GM08714 (cell line): ENCODE measurements at regions not wholly inside any gene's neighbourhood (a gene's known extent, or its start where the extent isn't known, plus 50 kb on each side); places are given as distances from the start of the nearest gene placed in this dataset.
A peak's percentile ranks its signal among the peaks of the same experiment; 100 is the strongest.

Source experiments
- H3K4me3 ChIP-seq: fragments of 200-500 bp; sonication (Bioruptor generic); 2 replicates; pipeline ENCODE4 v1.5.1; 2014; ENCODE audit warnings: mild to moderate bottlenecking, low read length, inconsistent platforms
- ZNF274 ChIP-seq: IDR thresholded peaks from 2 replicates; pipeline ENCODE4 v1.6.1; 2012; ENCODE audit warnings: mild to moderate bottlenecking, low read depth, low read length

DNA sequence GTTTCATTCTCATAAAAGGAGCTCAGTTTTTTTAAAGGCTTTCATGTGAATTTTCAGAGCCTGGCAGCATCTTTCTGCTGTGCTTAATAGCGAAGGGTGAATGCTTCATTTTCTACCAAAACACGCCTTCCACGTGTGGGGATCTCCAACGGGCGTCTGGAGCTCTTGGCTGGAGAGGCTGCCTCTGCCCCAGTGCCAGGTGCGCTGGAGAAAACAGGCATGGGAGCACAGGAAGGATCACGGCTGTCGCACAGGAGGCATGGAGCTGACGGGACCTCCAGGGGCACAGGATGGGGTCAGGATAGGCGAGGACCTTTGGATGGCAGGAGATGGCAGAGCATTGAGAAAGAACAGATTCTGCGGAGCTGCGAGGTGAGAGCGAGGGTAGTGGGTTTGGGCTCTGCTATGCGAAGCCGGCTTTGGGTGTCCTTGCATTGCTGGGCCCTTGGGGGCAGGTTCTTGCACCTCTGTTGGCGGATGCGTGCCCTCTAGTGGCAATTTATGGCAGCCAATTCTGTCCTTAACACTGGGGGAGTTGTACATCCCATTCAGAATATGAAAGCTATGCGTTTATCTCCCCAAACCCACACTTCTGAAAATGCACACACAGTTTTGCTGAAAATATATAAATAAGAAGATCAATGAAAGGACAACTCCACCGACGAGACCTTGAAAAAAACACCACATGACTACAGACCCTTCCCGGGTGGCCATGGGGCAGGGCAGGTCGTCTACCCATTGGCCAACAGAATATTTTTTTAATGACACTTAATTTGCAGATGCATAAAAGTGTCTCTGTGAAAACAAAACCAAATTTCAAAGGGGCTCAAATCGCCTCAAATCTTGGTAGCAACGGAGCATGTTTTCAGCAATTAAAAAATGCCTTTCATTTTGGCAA lies 90.4 kb upstream of the SLC35G4 start:
- H3K4me3 ChIP-seq = no peak overlapping the region
- TF ChIP-seq ZNF274 = no peak

DNA sequence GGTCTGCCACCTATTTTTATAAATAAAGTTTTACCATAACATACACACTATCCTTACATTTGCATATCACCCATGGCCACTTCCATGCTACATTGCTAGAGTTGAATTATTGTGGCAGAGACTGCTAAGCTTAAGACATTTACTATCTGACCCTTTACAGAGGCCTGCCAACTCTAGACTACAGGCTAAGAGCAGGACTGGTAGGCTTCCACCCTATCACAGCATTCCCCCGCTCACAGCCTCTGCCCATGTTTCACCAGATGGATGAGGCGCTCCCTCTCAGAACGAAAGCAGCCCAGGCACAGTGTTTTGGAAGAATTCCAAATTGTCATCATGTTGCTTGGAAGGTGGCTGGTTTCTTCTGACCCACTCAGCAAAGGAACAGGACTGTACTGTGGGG lies 91.7 kb upstream of the SLC35G4 start:
- TF ChIP-seq ZNF274 = no peak
- H3K4me3 ChIP-seq = no peak overlapping the region

DNA sequence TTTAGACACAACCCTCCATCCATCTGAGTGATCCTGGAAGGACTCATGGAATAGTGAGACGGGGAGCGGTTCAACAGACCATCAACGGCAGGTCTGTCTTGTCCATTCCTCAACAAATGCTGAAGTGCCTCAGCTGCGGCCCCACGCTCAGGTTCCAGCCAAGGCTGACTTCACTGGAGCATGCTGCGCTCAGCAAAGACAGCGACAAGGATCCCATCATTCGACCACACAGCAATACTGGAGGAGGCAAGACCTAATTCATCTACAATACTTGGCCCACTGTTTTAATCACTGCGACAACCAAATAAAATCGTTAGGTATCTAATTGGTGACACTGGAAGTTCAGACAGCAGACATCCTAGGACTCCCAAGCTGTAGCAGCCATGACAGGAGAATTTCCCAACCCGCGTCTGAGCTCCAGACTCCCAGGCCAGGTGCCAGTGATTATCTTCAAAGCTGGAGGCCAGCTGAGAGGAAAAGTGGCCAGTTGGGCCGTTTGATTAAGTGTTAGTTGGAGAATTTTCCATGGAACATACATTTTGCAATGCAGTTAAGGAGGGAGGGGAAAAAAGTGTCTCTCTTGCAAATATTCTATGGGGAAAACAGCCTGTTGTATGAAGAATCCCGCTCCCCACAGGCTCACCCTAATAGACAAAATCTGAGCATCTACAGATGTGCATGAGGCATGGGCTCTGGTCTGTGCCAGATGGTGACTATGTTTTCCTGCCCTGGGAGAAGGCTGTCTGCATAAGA lies 92.5 kb upstream of the SLC35G4 start:
- no peak for TF ChIP-seq ZNF274
- no peak overlapping the region for H3K4me3 ChIP-seq

DNA sequence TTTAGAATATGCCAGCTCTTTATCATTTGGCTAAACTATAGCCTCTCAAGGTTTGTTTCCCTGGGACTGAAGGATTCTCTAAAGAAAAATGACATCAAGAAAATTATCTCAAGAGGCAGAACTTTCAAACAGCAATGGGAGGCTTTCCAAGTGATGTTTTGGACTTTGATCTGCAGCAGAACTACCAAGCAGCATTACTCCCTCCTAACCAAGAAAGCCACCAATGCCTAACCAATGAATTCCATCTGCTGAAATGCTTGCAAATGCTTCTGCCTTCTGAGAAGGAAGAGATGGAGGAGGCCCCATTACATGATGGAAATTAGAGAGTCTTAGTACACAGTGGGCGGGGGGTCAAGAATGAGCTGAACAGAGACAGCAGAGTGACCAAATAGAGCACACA lies 95.1 kb upstream of the SLC35G4 start:
- no peak overlapping the region for H3K4me3 ChIP-seq
- no peak for TF ChIP-seq ZNF274

DNA sequence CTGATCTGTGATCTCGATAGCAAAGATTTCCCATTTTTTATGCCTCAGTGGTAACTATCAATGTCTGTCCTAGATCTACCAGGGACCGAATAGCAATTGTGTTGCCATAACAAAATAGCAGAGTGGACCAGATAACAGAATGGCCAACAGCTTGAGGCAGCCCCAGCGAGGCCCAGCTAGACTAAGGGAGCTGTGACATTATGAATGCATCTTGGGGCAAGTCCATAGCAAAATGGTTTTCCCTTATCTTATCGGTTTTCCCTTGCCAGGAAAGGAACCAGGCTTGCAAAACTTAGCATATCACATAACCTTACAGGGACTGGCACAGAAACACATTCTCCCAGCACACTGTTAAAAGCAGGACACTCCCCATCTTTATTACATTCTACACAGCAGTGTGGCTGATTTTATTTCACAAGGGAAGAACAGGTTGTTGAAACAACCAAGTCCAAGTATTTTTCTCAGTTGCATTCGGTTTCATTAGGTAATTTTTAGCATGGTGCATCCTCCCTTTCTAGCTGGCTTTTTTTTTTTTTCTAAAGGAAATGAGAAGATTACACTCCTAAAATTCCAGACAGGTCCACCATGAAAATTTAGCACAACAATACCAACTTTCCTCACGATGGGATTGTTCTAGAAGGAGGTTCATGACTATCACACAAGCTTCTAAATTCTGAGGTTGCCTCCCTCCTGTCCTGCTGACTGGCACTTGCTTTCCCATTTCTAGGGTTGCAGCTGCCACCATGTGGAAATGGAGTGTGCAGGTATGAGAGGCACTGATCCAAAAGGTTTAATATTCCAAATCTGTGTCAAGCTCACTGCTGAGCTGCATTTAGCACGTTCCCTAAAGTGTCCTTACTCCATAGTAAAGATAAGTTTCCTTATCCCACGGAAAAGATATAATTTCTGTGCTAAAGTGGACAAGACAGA lies 97.0 kb upstream of the SLC35G4 start:
- peak overlapping the region; percentile 22; the same call in 1 of the 2 replicates for H3K4me3 ChIP-seq
- TF ChIP-seq ZNF274 = no peak

DNA sequence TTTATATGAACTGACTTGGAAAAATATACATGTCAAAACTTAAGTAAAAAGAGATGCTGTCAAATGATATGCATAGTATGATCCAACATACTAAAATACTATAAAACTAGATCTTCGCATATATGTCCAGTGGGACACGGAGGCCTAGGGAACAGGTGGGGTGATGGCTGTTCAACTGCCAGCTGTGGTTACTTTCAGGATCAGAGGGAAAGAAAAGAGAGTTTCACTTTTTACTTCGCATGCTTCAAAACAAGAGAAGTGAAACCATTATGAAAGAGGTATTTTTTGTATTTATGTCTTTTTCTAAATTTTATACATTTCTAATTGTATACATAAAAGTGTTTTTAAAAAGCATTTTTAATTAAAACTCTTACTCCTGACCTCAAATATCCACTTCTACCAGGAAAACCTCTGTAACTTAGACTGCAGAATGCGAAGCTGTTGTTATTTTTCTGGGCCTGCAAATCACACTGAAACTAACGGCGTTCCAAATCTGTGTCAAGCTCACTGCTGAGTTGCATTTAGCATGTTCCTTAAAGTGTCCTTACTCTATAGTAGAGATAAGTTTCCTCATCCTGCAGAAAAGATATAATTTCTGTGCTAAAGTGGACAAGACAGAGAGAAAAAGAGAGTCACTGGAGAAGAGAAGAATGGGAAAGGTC lies 97.8 kb upstream of the SLC35G4 start:
- peak overlapping the region; percentile 22; the same call in 1 of the 2 replicates for H3K4me3 ChIP-seq
- no peak for TF ChIP-seq ZNF274

DNA sequence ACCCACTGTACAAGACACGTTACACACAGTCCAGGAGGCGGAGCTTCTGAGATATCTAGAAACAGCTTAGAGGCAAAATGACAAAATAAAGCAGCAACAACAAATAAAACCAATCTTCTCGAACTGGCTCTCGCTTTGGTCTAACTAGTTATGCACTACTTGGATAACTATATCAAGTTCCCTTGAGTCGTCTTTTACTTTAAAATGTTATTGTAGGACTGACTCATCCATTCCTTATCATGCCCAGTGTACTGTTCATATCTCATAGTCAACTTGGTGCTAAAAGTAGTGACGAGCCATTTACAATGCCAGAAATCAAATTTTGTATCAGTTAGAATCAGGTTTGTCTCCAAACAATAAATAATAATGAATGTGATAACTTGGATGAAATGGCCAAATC lies 102.5 kb upstream of the SLC35G4 start:
- no peak for TF ChIP-seq ZNF274

DNA sequence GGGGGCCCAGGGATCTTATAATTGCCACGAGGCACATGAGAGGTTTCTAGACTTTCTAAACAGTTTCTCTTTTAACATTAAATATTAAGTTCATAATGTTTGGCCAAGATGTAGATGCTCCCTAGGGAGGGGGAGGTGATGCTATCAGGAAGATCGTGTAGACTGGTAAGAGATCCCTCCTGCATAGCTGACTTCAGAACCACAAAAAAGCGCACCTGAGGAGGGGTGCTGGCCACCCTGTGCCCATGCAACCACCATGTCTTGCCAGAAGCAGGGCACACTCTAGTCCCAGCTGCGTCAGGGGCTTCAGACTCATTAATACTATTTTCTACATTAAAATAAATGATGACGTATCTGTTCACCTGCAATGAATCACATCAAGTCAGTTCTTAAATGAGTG lies 103.4 kb upstream of the SLC35G4 start:
- TF ChIP-seq ZNF274 = no peak
- no peak overlapping the region for H3K4me3 ChIP-seq

More for the DNA sequence above, 102.5 kb upstream of the SLC35G4 start:
- H3K4me3 ChIP-seq = no peak overlapping the region

DNA sequence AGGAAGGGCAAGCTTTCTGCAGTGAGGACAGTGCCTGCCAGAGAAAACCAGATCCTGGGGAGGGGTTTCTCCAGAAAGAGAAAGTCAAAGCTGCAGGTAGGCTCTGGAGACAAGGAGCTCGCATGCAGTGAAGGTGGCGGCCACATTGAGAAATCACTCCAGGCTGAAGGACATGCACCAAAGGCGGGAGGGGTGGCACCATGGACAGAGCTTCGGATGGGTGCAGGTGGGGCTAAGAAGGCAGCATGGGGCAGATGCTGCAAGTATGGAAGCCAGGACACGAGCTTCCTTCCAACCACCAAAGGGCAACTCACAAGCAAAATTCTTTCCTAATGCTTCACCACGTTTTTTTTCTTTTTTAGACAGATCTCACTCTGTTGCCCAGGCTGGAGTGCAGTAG lies 104.4 kb upstream of the SLC35G4 start:
- no peak overlapping the region for H3K4me3 ChIP-seq
- no peak for TF ChIP-seq ZNF274

DNA sequence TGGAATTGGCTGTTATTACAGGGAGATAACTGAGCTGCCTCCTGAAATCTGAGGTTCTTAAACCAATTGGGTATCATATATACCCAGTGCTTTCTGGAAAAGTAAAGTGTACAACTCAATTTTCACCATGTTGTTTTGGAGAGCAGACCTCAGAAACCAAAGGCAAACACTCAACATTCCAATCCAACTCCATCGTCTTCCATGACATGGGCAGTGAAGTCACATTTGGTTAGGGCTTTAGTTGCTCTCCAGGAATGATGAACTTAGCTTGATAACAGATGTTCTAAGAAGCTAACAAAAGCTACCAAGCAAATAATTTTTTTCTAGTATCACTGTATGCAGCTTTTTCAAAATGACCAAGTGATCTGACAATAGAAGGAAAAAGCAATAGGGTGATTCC lies 107.0 kb upstream of the SLC35G4 start:
- H3K4me3 ChIP-seq = no peak overlapping the region
- TF ChIP-seq ZNF274 = no peak

DNA sequence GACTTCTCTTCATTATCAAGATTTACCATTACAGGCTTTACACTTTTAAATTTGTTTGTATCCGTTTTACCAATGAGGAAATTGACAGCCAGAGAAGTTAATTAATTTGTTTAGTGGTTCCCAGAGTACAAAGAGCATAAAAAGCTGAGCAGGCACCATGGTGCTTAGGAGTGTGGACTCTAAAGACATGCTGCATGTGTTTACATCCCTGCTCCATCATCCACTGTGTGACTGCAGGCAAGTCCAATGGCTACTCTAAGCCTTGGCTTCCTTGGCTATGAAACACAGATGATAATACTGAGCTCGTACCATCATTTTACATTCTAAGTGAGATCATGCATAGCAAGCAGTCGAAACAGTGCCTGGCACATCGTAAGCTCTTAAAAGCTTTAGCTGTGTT lies 108.0 kb upstream of the SLC35G4 start:
- TF ChIP-seq ZNF274 = no peak
- H3K4me3 ChIP-seq = no peak overlapping the region

DNA sequence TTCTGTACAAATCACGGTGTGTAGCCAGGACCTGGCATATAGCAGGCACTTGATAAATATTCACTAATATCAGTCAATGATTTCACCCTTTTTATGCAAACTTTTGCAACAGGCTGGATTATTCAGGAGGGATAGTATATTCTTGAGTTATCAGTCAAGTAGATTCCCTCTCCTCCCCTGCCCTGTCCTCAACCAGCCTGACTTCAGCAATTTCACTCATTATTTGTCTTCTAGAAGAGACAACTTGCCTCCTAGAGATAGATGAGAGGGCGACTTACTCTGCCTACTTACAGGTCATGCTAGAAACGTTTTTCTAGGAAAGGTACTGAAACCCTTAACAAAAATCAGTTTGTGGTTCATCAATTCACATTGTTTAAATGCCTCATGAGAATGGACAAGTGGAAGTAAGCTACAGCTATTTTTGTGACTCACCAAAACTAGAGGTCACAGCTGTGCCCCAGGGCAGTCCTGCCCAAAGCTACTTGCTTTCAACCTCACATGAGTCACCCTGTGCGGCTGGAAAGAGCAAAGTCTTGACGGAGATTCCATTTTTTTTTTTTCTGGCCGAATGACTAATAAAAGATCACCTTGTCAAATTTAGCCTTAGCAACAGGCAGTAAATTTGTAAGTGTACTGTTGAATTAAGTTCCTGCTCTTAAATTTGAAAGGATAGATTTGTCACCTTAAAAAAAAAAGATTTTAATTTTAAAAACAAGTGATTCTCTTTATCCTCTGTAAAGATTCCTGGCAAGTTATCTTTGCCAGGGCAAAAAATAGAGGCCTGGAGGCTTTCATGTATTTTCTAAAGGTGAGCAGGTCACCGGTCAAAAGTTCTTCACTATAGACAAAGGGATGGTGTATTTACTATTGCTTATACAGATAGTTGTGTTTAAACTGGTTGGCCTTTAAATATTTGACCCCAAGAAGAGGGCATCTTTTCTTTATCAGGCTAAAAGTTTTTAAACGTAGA lies 109.0 kb upstream of the SLC35G4 start:
- H3K4me3 ChIP-seq = no peak overlapping the region
- TF ChIP-seq ZNF274 = no peak
